ENCODE measurements at regions not wholly inside any gene's neighbourhood (a gene's known extent, or its start where the extent isn't known, plus 50 kb on each side); places are given as distances from the start of the nearest gene placed in this dataset.
"Not testable (repeated sequence)": the region's sequence is repeated elsewhere in the genome, so short reads cannot be mapped to it uniquely, and the experiment has no call there.

GRCh38 chr18:39206398-39207103 lies 1641.0 kb upstream of the CELF4 start:
- not testable (repeated sequence) for H3K4me3 ChIP-seq (ENCODE audit: low read depth, low read length); DNase-seq (ENCODE audit: low read depth)
- TF ChIP-seq, protein P1, sequence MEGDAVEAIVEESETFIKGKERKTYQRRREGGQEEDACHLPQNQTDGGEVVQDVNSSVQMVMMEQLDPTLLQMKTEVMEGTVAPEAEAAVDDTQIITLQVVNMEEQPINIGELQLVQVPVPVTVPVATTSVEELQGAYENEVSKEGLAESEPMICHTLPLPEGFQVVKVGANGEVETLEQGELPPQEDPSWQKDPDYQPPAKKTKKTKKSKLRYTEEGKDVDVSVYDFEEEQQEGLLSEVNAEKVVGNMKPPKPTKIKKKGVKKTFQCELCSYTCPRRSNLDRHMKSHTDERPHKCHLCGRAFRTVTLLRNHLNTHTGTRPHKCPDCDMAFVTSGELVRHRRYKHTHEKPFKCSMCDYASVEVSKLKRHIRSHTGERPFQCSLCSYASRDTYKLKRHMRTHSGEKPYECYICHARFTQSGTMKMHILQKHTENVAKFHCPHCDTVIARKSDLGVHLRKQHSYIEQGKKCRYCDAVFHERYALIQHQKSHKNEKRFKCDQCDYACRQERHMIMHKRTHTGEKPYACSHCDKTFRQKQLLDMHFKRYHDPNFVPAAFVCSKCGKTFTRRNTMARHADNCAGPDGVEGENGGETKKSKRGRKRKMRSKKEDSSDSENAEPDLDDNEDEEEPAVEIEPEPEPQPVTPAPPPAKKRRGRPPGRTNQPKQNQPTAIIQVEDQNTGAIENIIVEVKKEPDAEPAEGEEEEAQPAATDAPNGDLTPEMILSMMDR (conservative IDR thresholded peaks at IDR 0.05; ENCODE audit: low read depth, low read length) = peak; percentile 30

DNA sequence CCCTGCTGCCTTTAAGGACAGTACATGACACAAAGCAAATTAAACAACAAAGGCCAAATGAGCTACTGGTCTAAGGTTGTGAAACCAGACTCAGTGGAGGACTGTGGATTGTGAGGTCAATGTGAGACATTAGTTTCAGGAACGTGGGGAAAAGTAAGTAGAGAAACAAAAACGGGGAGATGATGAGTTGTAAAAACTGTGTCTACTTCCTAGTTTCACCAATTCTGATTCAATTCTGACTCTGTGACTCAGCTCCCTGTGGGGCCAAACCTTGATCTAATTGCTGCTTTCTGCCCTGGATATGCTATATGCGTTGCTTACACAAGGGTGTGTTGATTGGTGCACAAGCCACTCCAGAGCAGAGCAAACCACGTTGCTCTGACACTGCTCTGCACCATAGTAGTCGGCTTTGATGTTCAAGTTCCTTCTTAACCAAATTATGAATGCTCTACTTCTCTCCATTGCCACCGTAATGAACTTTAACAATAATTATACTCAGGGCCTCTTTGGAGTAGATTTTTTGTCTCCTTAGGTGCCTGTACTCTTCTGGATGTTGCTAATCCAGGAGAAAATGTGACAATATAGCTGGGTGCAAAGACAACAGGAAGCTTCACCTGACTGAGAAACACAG lies 1640.1 kb upstream of the CELF4 start:
- TF ChIP-seq, protein P1 (conservative IDR thresholded peaks at IDR 0.05; ENCODE audit: low read depth, low read length) = no peak
- peak; percentile 7 for DNase-seq (ENCODE audit: low read depth)

DNA sequence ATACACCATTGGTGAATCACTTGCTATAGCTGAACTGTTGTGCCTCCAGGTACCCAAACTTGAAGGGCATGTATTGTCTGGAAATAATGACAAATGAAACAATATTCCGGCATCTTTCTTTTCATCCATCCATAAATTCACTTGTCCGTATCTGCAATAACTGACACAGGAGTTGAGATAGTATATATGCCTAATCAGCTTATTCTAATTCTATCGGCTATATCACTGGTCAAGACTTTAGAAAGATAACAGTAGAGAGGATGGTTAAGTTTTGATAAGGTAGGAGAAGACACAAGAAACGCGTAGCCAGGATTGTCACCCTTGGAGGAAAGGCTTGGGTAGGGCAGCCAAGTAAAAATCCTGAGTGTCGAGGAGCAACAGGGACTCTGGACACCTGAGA lies 1634.6 kb upstream of the CELF4 start:
- no peak overlapping the region for H3K4me3 ChIP-seq (ENCODE audit: low read depth, low read length)
- DNase-seq (ENCODE audit: low read depth) = no peak
- TF ChIP-seq, protein P1 (conservative IDR thresholded peaks at IDR 0.05; ENCODE audit: low read depth, low read length) = no peak

More for the DNA sequence above, 1640.1 kb upstream of the CELF4 start:
- H3K4me3 ChIP-seq (ENCODE audit: low read depth, low read length) = no peak overlapping the region

- H3K4me3 ChIP-seq (ENCODE audit: low read depth, low read length) = no peak overlapping the region
- no peak for DNase-seq (ENCODE audit: low read depth)
- TF ChIP-seq, protein P1 (conservative IDR thresholded peaks at IDR 0.05; ENCODE audit: low read depth, low read length) = no peak
These were observed 1633.7 kb upstream of the CELF4 start for GRCh38 chr18:39199231-39199855.

- TF ChIP-seq, protein P1 (conservative IDR thresholded peaks at IDR 0.05; ENCODE audit: low read depth, low read length) = no peak
- peak; percentile 21 for DNase-seq (ENCODE audit: low read depth)
- H3K4me3 ChIP-seq (ENCODE audit: low read depth, low read length) = no peak overlapping the region
These were observed 1632.8 kb upstream of the CELF4 start for GRCh38 chr18:39198376-39198775.

DNA sequence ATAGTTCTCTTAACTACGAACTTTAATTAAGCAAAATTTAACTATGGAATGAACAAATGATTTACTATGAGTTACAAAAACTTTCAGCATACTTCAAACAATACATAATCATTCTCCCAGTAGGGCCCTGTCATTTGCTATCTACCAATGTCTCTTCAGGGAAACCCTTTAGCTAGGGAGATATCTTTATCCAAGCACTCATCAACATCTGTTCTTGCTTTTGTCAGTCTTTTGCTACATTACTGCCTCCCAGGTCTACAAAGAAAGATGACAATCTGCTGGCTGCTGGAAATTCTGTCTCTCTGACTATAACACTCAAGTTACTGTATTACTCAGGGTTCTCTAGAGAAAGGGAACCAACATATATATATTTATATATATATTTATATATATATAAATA lies 1626.3 kb upstream of the CELF4 start:
- no peak for DNase-seq (ENCODE audit: low read depth)
- TF ChIP-seq, protein P1 (conservative IDR thresholded peaks at IDR 0.05; ENCODE audit: low read depth, low read length) = no peak
- no peak overlapping the region for H3K4me3 ChIP-seq (ENCODE audit: low read depth, low read length)
